Loucy (cell line): ENCODE measurements at regions not wholly inside any gene's neighbourhood (a gene's known extent, or its start where the extent isn't known, plus 50 kb on each side); places are given as distances from the start of the nearest gene placed in this dataset.

Source experiments
- EZH2phosphoT487 ChIP-seq: fragments of 200-600 bp; IDR thresholded peaks from 2 replicates; pipeline ENCODE4 v1.6.1; 2018; ENCODE audit warnings: antibody characterized with exemption, mild to moderate bottlenecking, moderate library complexity, borderline replicate concordance
- TF ChIP-seq, protein P1 (sequence below): fragments of 200-600 bp; sonication (generic); conservative IDR thresholded peaks from 2 replicates; pipeline ENCODE4 v1.5.1; 2014; ENCODE audit warnings: mild to moderate bottlenecking, antibody characterized with exemption, low read length

DNA sequence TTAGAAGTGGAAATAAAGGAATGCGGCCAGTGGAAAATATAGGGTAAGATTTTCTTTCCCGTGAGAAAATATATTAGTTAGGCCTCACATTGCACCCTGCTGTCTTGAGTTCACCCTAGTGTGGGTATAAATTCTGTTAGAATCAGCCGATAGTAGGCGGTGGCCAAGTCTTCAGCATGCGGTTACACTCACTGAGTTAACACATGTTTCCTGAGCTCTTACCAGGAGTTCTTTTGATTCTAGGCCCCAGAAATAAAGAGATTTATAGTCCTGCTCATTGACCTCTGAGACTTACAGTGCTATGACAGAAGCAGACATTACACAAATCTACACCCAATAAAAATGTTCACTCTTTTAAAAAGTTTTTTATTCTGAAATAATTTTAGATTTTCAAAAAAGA lies 279.3 kb upstream of the LRRC7 start:
- TF ChIP-seq, protein P1, sequence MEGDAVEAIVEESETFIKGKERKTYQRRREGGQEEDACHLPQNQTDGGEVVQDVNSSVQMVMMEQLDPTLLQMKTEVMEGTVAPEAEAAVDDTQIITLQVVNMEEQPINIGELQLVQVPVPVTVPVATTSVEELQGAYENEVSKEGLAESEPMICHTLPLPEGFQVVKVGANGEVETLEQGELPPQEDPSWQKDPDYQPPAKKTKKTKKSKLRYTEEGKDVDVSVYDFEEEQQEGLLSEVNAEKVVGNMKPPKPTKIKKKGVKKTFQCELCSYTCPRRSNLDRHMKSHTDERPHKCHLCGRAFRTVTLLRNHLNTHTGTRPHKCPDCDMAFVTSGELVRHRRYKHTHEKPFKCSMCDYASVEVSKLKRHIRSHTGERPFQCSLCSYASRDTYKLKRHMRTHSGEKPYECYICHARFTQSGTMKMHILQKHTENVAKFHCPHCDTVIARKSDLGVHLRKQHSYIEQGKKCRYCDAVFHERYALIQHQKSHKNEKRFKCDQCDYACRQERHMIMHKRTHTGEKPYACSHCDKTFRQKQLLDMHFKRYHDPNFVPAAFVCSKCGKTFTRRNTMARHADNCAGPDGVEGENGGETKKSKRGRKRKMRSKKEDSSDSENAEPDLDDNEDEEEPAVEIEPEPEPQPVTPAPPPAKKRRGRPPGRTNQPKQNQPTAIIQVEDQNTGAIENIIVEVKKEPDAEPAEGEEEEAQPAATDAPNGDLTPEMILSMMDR = no peak
- no peak for TF ChIP-seq EZH2phosphoT487
